Glomerular visceral epithelial cell (primary cell): ENCODE measurements at regions not wholly inside any gene's neighbourhood (a gene's known extent, or its start where the extent isn't known, plus 50 kb on each side); places are given as distances from the start of the nearest gene placed in this dataset.
A peak's percentile ranks its signal among the peaks of the same experiment; 100 is the strongest.

Experiments
- DNase-seq: peaks from one replicate; pipeline ENCODE4 v3.0.0-alpha.2; 2016; ENCODE audit errors: extremely low spot score

- peak; percentile 2 for DNase-seq
Observed at GRCh38 chr6:141165002-141165665, 967.6 kb upstream of the GJE1 start.

- DNase-seq, result no peak
Observed at GRCh38 chr6:141164042-141164743, 968.5 kb upstream of the GJE1 start.

- no peak for DNase-seq
Observed at GRCh38 chr6:141163107-141163506, 969.6 kb upstream of the GJE1 start.

- no peak for DNase-seq
Observed at GRCh38 chr6:141158740-141159139, 974.0 kb upstream of the GJE1 start.

GRCh38 chr6:141153563-141153962 lies 979.2 kb upstream of the GJE1 start:
- no peak for DNase-seq

- DNase-seq, result no peak
Observed at GRCh38 chr6:141152951-141153350, 979.8 kb upstream of the GJE1 start.

- DNase-seq, result no peak
Observed at GRCh38 chr6:141151710-141152417, 980.9 kb upstream of the GJE1 start.

GRCh38 chr6:141141870-141142269 lies 990.9 kb upstream of the GJE1 start:
- DNase-seq, result no peak

GRCh38 chr6:141140905-141141304 lies 991.8 kb upstream of the GJE1 start:
- no peak for DNase-seq

- DNase-seq, result no peak
Observed at GRCh38 chr6:141139461-141139860, 993.3 kb upstream of the GJE1 start.

- no peak for DNase-seq
Observed at GRCh38 chr6:141134723-141135122, 998.0 kb upstream of the GJE1 start.

- DNase-seq, result no peak
Observed at GRCh38 chr6:141133836-141134235, 998.9 kb upstream of the GJE1 start.

- DNase-seq, result no peak
Observed at GRCh38 chr6:141133346-141133745, 999.4 kb upstream of the GJE1 start.

- no peak for DNase-seq
Observed at GRCh38 chr6:141131616-141132015, 1001.1 kb upstream of the GJE1 start.

GRCh38 chr6:141123497-141123896 lies 1009.2 kb upstream of the GJE1 start:
- no peak for DNase-seq

- DNase-seq, result peak; percentile 49
Observed at GRCh38 chr6:141123049-141123448, 1009.7 kb upstream of the GJE1 start.

GRCh38 chr6:141118991-141119390 lies 1013.7 kb upstream of the GJE1 start:
- DNase-seq, result no peak

- no peak for DNase-seq
Observed at GRCh38 chr6:141117874-141118273, 1014.9 kb upstream of the GJE1 start.

GRCh38 chr6:141110481-141110880 lies 1022.2 kb upstream of the GJE1 start:
- DNase-seq, result no peak

- DNase-seq, result peak; percentile 49
Observed at GRCh38 chr6:141107591-141108160, 1025.0 kb upstream of the GJE1 start.

GRCh38 chr6:141105481-141105880 lies 1027.2 kb upstream of the GJE1 start:
- peak; percentile 90 for DNase-seq

- peak; percentile 78 for DNase-seq
Observed at GRCh38 chr6:141103246-141103645, 1029.5 kb upstream of the GJE1 start.

- DNase-seq, result no peak
Observed at GRCh38 chr6:141097471-141097870, 1035.3 kb upstream of the GJE1 start.
